ENCODE measurements at regions not wholly inside any gene's neighbourhood (a gene's known extent, or its start where the extent isn't known, plus 50 kb on each side); places are given as distances from the start of the nearest gene placed in this dataset.

GRCh38 chr3:165457096-165457495, 260.9 kb upstream of the SLITRK3 start:
- ATAC-seq (ENCODE audit: insufficient read depth, low FRiP score) (no peak), DNase-seq (no peak)
- Histone ChIP-seq H3K27me3 (ENCODE audit: control insufficient read depth in 3 of 3, insufficient read depth in 3 of 3, low read length in 2 of 3) (no peaks in the 10 kb centered on the region), H3K9ac (ENCODE audit: insufficient read depth in 1 of 2, low read length in 2 of 2) (no peak overlapping the region), H3K4me3 (no peak overlapping the region), H3K36me3 (ENCODE audit: control insufficient read depth in 4 of 4, insufficient read depth in 4 of 4, low read length in 4 of 4) (no peaks in the 10 kb centered on the region), H3K4me1 (ENCODE audit: control insufficient read depth in 5 of 5, insufficient read depth in 5 of 5, low read length in 5 of 5) (peaks cover 0 to 6% (median 0%) of the 10 kb centered on the region in 5 donors), H3K9me3 (ENCODE audit: control insufficient read depth in 4 of 4, insufficient read depth in 3 of 4, low read length in 3 of 4) (peaks cover 0 to 3% (median 0%) of the 10 kb centered on the region in 4 donors), H3K27ac (ENCODE audit: low read depth in 1 of 2, low read length in 1 of 2) (no peak overlapping the region)
- no peak for TF ChIP-seq CTCF (IDR thresholded peaks at IDR 0.05; ENCODE audit: control extremely low read depth, extremely low read depth)
- WGBS, 2 donors = 79 to 89% methylated on average over 6 of the region's 6 CpGs

GRCh38 chr3:165455793-165456192, 259.6 kb upstream of the SLITRK3 start:
- TF ChIP-seq CTCF (IDR thresholded peaks at IDR 0.05; ENCODE audit: control extremely low read depth, extremely low read depth) = no peak
- H3K27ac ChIP-seq (ENCODE audit: low read depth in 1 of 2, low read length in 1 of 2) = no peak overlapping the region
- no peaks in the 10 kb centered on the region for H3K4me1 ChIP-seq (ENCODE audit: control insufficient read depth in 5 of 5, insufficient read depth in 5 of 5, low read length in 5 of 5)
- no peaks in the 10 kb centered on the region for H3K36me3 ChIP-seq (ENCODE audit: control insufficient read depth in 4 of 4, insufficient read depth in 4 of 4, low read length in 4 of 4)
- WGBS, 2 donors = 84 to 87% methylated on average over 3 of the region's 3 CpGs
- H3K4me3 ChIP-seq = no peak overlapping the region
- ATAC-seq (ENCODE audit: insufficient read depth, low FRiP score) (no peak), DNase-seq (no peak)
- no peaks in the 10 kb centered on the region for H3K27me3 ChIP-seq (ENCODE audit: control insufficient read depth in 3 of 3, insufficient read depth in 3 of 3, low read length in 2 of 3)
- H3K9me3 ChIP-seq (ENCODE audit: control insufficient read depth in 4 of 4, insufficient read depth in 3 of 4, low read length in 3 of 4) = peaks cover 0 to 6% (median 0%) of the 10 kb centered on the region in 4 donors
- H3K9ac ChIP-seq (ENCODE audit: insufficient read depth in 1 of 2, low read length in 2 of 2) = no peak overlapping the region

GRCh38 chr3:165455360-165455759, 259.2 kb upstream of the SLITRK3 start:
- Histone ChIP-seq H3K4me3 (no peak overlapping the region), H3K27ac (ENCODE audit: low read depth in 1 of 2, low read length in 1 of 2) (no peak overlapping the region), H3K27me3 (ENCODE audit: control insufficient read depth in 3 of 3, insufficient read depth in 3 of 3, low read length in 2 of 3) (no peaks in the 10 kb centered on the region), H3K36me3 (ENCODE audit: control insufficient read depth in 4 of 4, insufficient read depth in 4 of 4, low read length in 4 of 4) (no peaks in the 10 kb centered on the region), H3K9me3 (ENCODE audit: control insufficient read depth in 4 of 4, insufficient read depth in 3 of 4, low read length in 3 of 4) (peaks cover 0 to 6% (median 0%) of the 10 kb centered on the region in 4 donors), H3K4me1 (ENCODE audit: control insufficient read depth in 5 of 5, insufficient read depth in 5 of 5, low read length in 5 of 5) (no peaks in the 10 kb centered on the region), H3K9ac (ENCODE audit: insufficient read depth in 1 of 2, low read length in 2 of 2) (no peak overlapping the region)
- WGBS, 2 donors = 73 to 87% methylated on average over 2 of the region's 2 CpGs
- TF ChIP-seq CTCF (IDR thresholded peaks at IDR 0.05; ENCODE audit: control extremely low read depth, extremely low read depth) = no peak
- ATAC-seq (ENCODE audit: insufficient read depth, low FRiP score) (no peak), DNase-seq (no peak)

- H3K27ac ChIP-seq (ENCODE audit: low read depth in 1 of 2, low read length in 1 of 2) = no peak overlapping the region
- H3K36me3 ChIP-seq (ENCODE audit: control insufficient read depth in 4 of 4, insufficient read depth in 4 of 4, low read length in 4 of 4) = no peaks in the 10 kb centered on the region
- DNase-seq = peak in 2 of 3 donors; percentile 34 to 59
- no peak for ATAC-seq (ENCODE audit: insufficient read depth, low FRiP score)
- no peaks in the 10 kb centered on the region for H3K27me3 ChIP-seq (ENCODE audit: control insufficient read depth in 3 of 3, insufficient read depth in 3 of 3, low read length in 2 of 3)
- H3K4me3 ChIP-seq = no peak overlapping the region
- H3K4me1 ChIP-seq (ENCODE audit: control insufficient read depth in 5 of 5, insufficient read depth in 5 of 5, low read length in 5 of 5) = no peaks in the 10 kb centered on the region
- WGBS, 2 donors = 80 to 89% methylated on average over 4 of the region's 4 CpGs
- TF ChIP-seq CTCF (IDR thresholded peaks at IDR 0.05; ENCODE audit: control extremely low read depth, extremely low read depth) = no peak
- peaks cover 0 to 6% (median 0%) of the 10 kb centered on the region in 4 donors for H3K9me3 ChIP-seq (ENCODE audit: control insufficient read depth in 4 of 4, insufficient read depth in 3 of 4, low read length in 3 of 4)
- H3K9ac ChIP-seq (ENCODE audit: insufficient read depth in 1 of 2, low read length in 2 of 2) = no peak overlapping the region
Measured at GRCh38 chr3:165451371-165452070, 255.3 kb upstream of the SLITRK3 start.
